Activated CD4-positive, alpha-beta memory T cell treated with anti-CD3 and anti-CD28 coated beads for 36 hours (primary cell): ENCODE measurements at regions not wholly inside any gene's neighbourhood (a gene's known extent, or its start where the extent isn't known, plus 50 kb on each side); places are given as distances from the start of the nearest gene placed in this dataset.
"Not testable (repeated sequence)": the region's sequence is repeated elsewhere in the genome, so short reads cannot be mapped to it uniquely, and the experiment has no call there.

Source experiments
- CTCF ChIA-PET: fragments of 350-600 bp; sonication (Branson Sonifier 250); formaldehyde crosslinking; loops from one replicate; lab custom pipeline; 2021; ENCODE audit warnings: antibody characterized with exemption, inconsistent platforms; lab: Charles Lee
- POLR2A ChIA-PET: fragments of 350-600 bp; sonication (Branson Sonifier 250); formaldehyde crosslinking; loops from one replicate; lab custom pipeline; 2021; ENCODE audit warnings: antibody characterized with exemption; lab: Charles Lee
- DNase-seq: peaks from one replicate; pipeline ENCODE4 v3.0.0-alpha.2; 2020
- H3K27ac Mint-ChIP-seq: one replicate; pipeline ENCODE4 v1.8.0; 2021; ENCODE audit warnings: mixed read lengths
- H3K27me3 Mint-ChIP-seq: one replicate; pipeline ENCODE4 v1.8.0; 2021; ENCODE audit warnings: mixed read lengths
- H3K36me3 Mint-ChIP-seq: one replicate; pipeline ENCODE4 v1.8.0; 2021; ENCODE audit warnings: mixed read lengths
- H3K4me1 Mint-ChIP-seq: one replicate; pipeline ENCODE4 v1.8.0; 2021; ENCODE audit warnings: low read depth, mixed read lengths
- H3K4me3 Mint-ChIP-seq: one replicate; pipeline ENCODE4 v1.8.0; 2021; ENCODE audit warnings: mild to moderate bottlenecking, mixed read lengths
- H3K9me3 Mint-ChIP-seq: one replicate; pipeline ENCODE4 v1.8.0; 2021; ENCODE audit warnings: mixed read lengths
- intact Hi-C: fragments of 100-400 bp; cut with micrococcal nuclease; formaldehyde crosslinking; loops from one replicate; pipeline ENCODE4 v1.15.1; 2023

DNA sequence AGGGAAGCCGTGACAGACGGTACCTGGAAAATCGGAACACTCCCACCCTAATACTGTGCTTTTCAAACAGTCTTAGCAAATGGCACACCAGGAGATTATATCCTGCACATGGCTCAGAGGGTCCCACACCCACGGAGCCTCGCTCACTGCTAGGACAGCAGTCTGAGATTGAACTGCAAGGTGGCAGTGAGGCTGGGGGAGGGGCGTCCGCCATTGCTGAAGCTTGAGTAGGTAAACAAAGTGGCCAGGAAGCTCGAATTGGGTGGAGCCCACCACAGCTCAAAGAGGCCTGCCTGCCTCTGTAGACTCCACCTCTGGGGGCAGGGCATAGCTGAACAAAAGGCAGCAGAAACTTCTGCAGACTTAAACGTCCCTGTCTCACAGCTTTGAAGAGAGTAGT is 50.1 kb upstream of the SESTD1 start:
- POLR2A ChIA-PET = not testable (repeated sequence)

More for the DNA sequence above, 50.1 kb upstream of the SESTD1 start:
- H3K27ac Mint-ChIP-seq, H3K36me3 Mint-ChIP-seq, CTCF ChIA-PET, H3K27me3 Mint-ChIP-seq, H3K9me3 Mint-ChIP-seq, intact Hi-C loops, H3K4me3 Mint-ChIP-seq, DNase-seq, H3K4me1 Mint-ChIP-seq: not testable (repeated sequence)
